Upper lobe of right lung (tissue), 1 donor: ENCODE measurements at regions not wholly inside any gene's neighbourhood (a gene's known extent, or its start where the extent isn't known, plus 50 kb on each side); places are given as distances from the start of the nearest gene placed in this dataset.

Experiments
- ATAC-seq: fragments of 200-7000 bp; cut with Tn5 transposase; one replicate; pipeline ENCODE4 v1.9.1; 2020; ENCODE audit warnings: mild to moderate bottlenecking, moderate library complexity
- DNase-seq: peaks from one replicate; pipeline ENCODE4 v3.0.0-alpha.2; 2020
- H3K27ac ChIP-seq: fragments of 200-600 bp; one replicate; pipeline ENCODE4 v1.8.0; 2022
- H3K27me3 ChIP-seq: fragments of 200-600 bp; one replicate; pipeline ENCODE4 v1.8.0; 2022; ENCODE audit warnings: mild to moderate bottlenecking
- H3K36me3 ChIP-seq: fragments of 200-600 bp; one replicate; pipeline ENCODE4 v1.8.0; 2022
- H3K4me1 ChIP-seq: fragments of 200-600 bp; one replicate; pipeline ENCODE4 v1.8.0; 2022
- H3K4me3 ChIP-seq: fragments of 200-600 bp; one replicate; pipeline ENCODE4 v1.8.0; 2022; ENCODE audit warnings: mild to moderate bottlenecking
- H3K9me3 ChIP-seq: fragments of 200-600 bp; one replicate; pipeline ENCODE4 v1.8.0; 2022
- CTCF ChIP-seq: fragments of 200-600 bp; IDR thresholded peaks from one replicate; pipeline ENCODE4 v1.8.0; 2022; ENCODE audit warnings: antibody characterized with exemption
- intact Hi-C: fragments of 100-400 bp; cut with DNase I; formaldehyde crosslinking; loops from one replicate; pipeline ENCODE4 v1.11.0; 2022
- donor health status: DM: no; HTN: yes; CAD: no; lungs with severe emphysema.

- DNase-seq (no peak), ATAC-seq (no peak)
- no peak for TF ChIP-seq CTCF
- no peaks in the 10 kb centered on the region for H3K36me3 ChIP-seq
- H3K4me1 ChIP-seq, result no peaks in the 10 kb centered on the region
- H3K4me3 ChIP-seq, result no peak overlapping the region
- H3K27ac ChIP-seq, result no peak overlapping the region
- no peaks in the 10 kb centered on the region for H3K9me3 ChIP-seq
- no peaks in the 10 kb centered on the region for H3K27me3 ChIP-seq
- intact Hi-C loops, result no loop called here
Measured at GRCh38 chr2:236717120-236717519, 147.5 kb downstream of the ACKR3 start.

- TF ChIP-seq CTCF, result no peak
- H3K27ac ChIP-seq, result no peak overlapping the region
- no peaks in the 10 kb centered on the region for H3K9me3 ChIP-seq
- intact Hi-C loops, result no loop called here
- H3K27me3 ChIP-seq, result no peaks in the 10 kb centered on the region
- H3K4me1 ChIP-seq, result no peaks in the 10 kb centered on the region
- H3K36me3 ChIP-seq, result no peaks in the 10 kb centered on the region
- no peak overlapping the region for H3K4me3 ChIP-seq
- ATAC-seq (no peak), DNase-seq (no peak)
Measured at GRCh38 chr2:236717729-236718128, 148.1 kb downstream of the ACKR3 start.

- no peaks in the 10 kb centered on the region for H3K27me3 ChIP-seq
- DNase-seq, result no peak
- no peaks in the 10 kb centered on the region for H3K36me3 ChIP-seq
- no peak for ATAC-seq
- no peak for TF ChIP-seq CTCF
- H3K4me3 ChIP-seq, result no peak overlapping the region
- no peaks in the 10 kb centered on the region for H3K4me1 ChIP-seq
- H3K9me3 ChIP-seq, result no peaks in the 10 kb centered on the region
- H3K27ac ChIP-seq, result no peak overlapping the region
- intact Hi-C loops, result no loop called here
Measured at GRCh38 chr2:236718207-236718992, 148.8 kb downstream of the ACKR3 start.

- no peak for DNase-seq
Measured at GRCh38 chr2:236719192-236719635, 149.6 kb downstream of the ACKR3 start.

GRCh38 chr2:236720974-236721540, 151.4 kb downstream of the ACKR3 start:
- no peak for DNase-seq
- no peak for ATAC-seq
- H3K4me3 ChIP-seq, result no peak overlapping the region
- no peak for TF ChIP-seq CTCF
- intact Hi-C loops, result no loop called here
- H3K36me3 ChIP-seq, result no peaks in the 10 kb centered on the region
- H3K27ac ChIP-seq, result no peak overlapping the region
- H3K4me1 ChIP-seq, result no peaks in the 10 kb centered on the region
- no peaks in the 10 kb centered on the region for H3K9me3 ChIP-seq
- H3K27me3 ChIP-seq, result no peaks in the 10 kb centered on the region

More at GRCh38 chr2:236719192-236719635, 149.6 kb downstream of the ACKR3 start:
- no peak for ATAC-seq
- Histone ChIP-seq H3K36me3 (no peaks in the 10 kb centered on the region), H3K4me1 (no peaks in the 10 kb centered on the region), H3K27ac (no peak overlapping the region), H3K4me3 (no peak overlapping the region), H3K9me3 (no peaks in the 10 kb centered on the region), H3K27me3 (no peaks in the 10 kb centered on the region)
- no peak for TF ChIP-seq CTCF
- intact Hi-C loops, result no loop called here
